ENCODE measurements at regions not wholly inside any gene's neighbourhood (a gene's known extent, or its start where the extent isn't known, plus 50 kb on each side); places are given as distances from the start of the nearest gene placed in this dataset.

DNA sequence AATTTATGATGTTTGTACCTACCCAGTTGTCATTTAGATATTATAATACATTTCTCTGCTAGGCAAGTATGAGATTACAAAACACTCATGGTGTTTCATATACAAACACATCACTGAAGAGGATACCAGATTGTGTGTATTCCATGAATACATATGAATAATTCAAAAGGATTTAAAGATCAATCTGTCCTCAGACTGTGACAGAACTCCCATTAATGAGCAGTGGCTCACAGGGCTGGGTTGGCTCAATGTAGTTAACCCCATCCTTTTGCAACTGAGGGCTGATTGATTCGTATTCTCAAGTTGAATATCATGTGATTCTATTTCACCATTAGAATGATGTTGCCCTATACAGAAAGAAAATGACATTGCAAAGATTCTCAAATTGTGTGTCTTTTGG is 79.6 kb upstream of the SPANXN2 start:
- DNase-seq, result no peak
- in situ Hi-C loops (cut with HindIII; ENCODE audit: low pct_ligation_motif_present, low sequenced_read_pairs), result no loop called here

DNA sequence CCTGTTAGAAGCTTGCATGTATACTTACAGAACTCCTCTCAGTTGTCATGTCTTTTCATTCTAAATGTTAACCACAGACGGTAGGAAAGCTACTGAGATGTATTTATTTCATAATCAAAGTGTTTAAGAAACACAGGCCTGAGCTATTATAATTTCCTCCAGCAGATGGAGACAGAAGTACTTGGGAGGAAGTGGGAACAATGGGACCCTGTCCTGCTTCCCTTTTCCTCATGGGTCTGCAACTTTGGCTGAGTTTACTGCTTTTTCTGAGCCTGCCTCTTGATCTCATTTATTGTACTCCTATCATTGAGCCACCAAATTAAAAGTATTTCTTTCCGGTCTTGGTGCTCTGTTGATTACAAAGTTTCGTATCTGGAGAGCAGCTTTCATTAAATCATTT is 67.7 kb upstream of the SPANXN2 start:
- peak; percentile 0 for DNase-seq

More for the DNA sequence above, 79.6 kb upstream of the SPANXN2 start:
- Histone ChIP-seq H3K27ac (no peak overlapping the region), H3K27me3 (replicated peaks) (no peaks in the 10 kb centered on the region), H3K36me3 (replicated peaks) (no peaks in the 10 kb centered on the region), H3K4me3 (ENCODE audit: low read depth, low read length) (no peak overlapping the region)
- TF ChIP-seq, protein P1, sequence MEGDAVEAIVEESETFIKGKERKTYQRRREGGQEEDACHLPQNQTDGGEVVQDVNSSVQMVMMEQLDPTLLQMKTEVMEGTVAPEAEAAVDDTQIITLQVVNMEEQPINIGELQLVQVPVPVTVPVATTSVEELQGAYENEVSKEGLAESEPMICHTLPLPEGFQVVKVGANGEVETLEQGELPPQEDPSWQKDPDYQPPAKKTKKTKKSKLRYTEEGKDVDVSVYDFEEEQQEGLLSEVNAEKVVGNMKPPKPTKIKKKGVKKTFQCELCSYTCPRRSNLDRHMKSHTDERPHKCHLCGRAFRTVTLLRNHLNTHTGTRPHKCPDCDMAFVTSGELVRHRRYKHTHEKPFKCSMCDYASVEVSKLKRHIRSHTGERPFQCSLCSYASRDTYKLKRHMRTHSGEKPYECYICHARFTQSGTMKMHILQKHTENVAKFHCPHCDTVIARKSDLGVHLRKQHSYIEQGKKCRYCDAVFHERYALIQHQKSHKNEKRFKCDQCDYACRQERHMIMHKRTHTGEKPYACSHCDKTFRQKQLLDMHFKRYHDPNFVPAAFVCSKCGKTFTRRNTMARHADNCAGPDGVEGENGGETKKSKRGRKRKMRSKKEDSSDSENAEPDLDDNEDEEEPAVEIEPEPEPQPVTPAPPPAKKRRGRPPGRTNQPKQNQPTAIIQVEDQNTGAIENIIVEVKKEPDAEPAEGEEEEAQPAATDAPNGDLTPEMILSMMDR (IDR thresholded peaks at IDR 0.05; ENCODE audit: low read depth, low read length, missing control alignments), result no peak

DNA sequence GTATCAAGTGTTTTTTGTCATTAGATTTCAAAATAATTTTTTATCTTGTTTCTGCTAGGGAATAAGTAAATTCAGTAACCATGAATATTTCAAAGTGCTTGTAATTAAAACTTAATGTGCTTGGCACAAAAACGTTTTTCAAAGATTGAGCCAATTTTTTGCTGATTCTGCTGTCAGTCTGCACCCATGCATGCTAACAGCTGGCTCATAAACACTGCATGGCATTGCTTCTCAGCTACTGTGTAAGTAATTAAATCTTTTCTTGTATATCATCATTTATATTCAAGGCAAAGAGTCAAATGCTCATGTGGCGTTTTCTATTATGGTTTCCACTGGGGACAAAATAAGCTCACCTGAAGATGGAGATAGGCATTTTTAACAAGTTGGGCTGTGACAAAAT is 66.8 kb upstream of the SPANXN2 start:
- no peak for DNase-seq
- no peak overlapping the region for H3K27ac ChIP-seq
- TF ChIP-seq, protein P1 (IDR thresholded peaks at IDR 0.05; ENCODE audit: low read depth, low read length, missing control alignments), result no peak
- no peaks in the 10 kb centered on the region for H3K27me3 ChIP-seq (replicated peaks)
- no peaks in the 10 kb centered on the region for H3K36me3 ChIP-seq (replicated peaks)
- in situ Hi-C loops (cut with HindIII; ENCODE audit: low pct_ligation_motif_present, low sequenced_read_pairs), result no loop called here
- H3K4me3 ChIP-seq (ENCODE audit: low read depth, low read length), result no peak overlapping the region

More for the DNA sequence above, 67.7 kb upstream of the SPANXN2 start:
- no peaks in the 10 kb centered on the region for H3K36me3 ChIP-seq (replicated peaks)
- no peaks in the 10 kb centered on the region for H3K27me3 ChIP-seq (replicated peaks)
- no peak overlapping the region for H3K27ac ChIP-seq
- in situ Hi-C loops (cut with HindIII; ENCODE audit: low pct_ligation_motif_present, low sequenced_read_pairs), result no loop called here
- H3K4me3 ChIP-seq (ENCODE audit: low read depth, low read length), result no peak overlapping the region
- TF ChIP-seq, protein P1 (IDR thresholded peaks at IDR 0.05; ENCODE audit: low read depth, low read length, missing control alignments), result peak; percentile 53

DNA sequence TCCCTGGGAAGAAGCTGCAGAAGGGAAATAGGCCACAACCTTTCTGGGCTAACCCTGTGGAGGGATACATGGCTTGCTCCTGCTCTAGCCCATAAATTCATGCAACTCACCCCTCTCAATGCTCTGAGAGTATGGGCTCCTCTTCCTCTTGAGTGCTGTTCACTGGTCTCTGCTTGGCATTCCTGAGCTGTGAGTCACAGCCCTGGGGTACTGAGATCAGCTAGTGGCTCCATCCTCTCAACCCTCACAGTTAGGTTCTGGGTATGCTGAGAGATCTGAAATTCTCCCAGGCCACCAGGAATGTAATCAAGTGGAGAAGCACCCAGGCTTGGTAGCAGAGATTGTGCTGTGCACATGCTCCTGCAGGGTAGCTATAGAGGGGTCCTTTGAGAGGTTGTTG is 60.6 kb upstream of the SPANXN2 start:
- Histone ChIP-seq H3K36me3 (replicated peaks) (no peaks in the 10 kb centered on the region), H3K4me3 (ENCODE audit: low read depth, low read length) (no peak overlapping the region), H3K27me3 (replicated peaks) (no peaks in the 10 kb centered on the region), H3K27ac (no peak overlapping the region)
- in situ Hi-C loops (cut with HindIII; ENCODE audit: low pct_ligation_motif_present, low sequenced_read_pairs), result no loop called here
- DNase-seq, result no peak
- TF ChIP-seq, protein P1 (IDR thresholded peaks at IDR 0.05; ENCODE audit: low read depth, low read length, missing control alignments), result no peak

Measured in brain microvascular endothelial cell (primary cell).